Femur (tissue), 1 donor: ENCODE measurements at regions not wholly inside any gene's neighbourhood (a gene's known extent, or its start where the extent isn't known, plus 50 kb on each side); places are given as distances from the start of the nearest gene placed in this dataset.

Source experiments
- DNase-seq: peaks from one replicate; pipeline ENCODE4 v3.0.0-alpha.2; 2017

DNA sequence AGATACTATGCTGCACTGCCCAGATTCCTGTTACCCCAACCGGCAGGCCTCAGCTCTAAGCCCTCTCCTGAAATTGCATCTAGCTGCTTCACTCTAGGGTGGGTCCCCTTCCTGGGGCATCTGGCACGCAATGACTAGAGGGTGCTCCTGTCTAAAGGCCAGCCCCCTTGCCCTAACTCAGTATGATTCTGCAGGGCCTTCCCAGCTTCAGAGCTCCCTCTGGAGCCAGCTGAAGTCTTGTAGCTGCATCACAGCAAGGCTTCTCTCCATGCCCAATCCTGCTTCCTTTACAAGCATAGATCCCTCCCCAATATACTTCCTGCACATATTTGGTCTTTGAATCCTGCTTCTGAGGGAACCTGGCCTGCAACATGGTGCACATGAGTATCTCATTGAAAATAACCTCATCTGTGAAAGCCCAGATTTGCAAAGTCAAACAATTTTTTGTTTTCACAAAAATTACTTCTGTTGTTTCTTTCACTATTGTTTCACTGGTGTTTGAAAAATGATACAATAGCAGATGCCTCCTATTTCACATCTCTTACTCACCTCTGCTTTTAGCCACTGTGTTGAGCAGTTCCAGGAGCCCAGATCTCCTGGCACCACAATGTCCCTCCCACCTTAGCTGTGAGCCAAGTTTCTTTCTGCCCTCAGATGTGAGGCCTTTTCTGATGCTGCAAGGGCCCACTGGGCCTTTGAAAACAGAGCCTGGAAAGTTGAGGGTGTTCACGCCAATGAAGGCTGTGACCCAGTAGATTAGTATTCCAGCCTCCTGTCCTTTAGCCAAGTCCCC lies 169.5 kb upstream of the EGLN3 start:
- DNase-seq: no peak

DNA sequence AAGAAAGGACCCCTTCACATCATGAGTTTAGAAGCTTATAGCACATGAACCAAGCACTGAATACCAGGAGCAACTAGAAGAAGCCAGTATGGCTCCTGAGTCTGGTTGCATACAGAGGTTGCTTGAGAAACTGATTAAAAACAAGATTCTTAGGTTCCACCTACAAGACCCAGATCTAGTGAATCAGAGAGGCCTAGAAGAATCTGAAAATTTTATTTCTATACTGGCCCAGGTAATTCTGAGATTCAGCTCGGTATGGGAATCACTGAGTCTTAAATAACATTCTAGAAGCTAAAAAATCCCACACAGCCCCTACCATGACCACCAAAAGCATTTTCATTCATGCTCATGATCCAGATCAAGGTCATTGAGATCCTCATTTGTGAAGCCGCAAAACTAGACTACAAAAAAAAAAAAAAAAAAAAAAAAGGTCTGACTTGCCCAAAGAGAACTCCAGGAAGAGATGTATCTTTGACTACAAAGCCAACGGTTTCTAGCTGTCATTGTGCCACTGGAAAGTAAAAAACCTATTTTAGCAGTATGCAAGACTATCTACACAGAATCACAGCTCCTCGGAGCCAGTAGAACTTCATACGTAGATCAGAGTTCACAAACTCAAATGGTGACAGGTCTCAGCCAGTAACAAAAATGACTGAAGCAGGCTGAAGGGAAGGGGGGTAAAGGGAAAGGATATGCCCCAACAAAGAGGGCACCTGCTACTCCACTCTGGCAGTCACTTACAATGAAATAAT lies 168.4 kb upstream of the EGLN3 start:
- no peak for DNase-seq

DNA sequence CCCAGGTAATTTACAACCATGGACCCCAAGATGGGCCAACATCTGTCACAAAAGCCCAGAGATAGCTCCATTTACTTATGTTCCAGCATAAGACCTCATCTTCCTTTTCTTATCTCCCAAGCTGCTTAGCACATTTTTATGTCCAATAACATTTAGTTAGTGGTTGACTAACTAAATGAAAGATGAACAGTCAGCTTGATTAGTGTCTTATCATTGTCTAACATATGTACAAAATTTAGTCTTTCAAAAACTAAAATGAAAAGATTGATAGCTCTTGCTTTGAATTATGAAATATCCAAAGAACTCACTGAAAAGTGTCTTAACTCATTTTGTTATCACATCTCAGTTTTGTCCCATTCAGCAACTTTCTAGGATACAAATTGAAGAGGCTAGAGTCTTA lies 163.1 kb upstream of the EGLN3 start:
- no peak for DNase-seq

DNA sequence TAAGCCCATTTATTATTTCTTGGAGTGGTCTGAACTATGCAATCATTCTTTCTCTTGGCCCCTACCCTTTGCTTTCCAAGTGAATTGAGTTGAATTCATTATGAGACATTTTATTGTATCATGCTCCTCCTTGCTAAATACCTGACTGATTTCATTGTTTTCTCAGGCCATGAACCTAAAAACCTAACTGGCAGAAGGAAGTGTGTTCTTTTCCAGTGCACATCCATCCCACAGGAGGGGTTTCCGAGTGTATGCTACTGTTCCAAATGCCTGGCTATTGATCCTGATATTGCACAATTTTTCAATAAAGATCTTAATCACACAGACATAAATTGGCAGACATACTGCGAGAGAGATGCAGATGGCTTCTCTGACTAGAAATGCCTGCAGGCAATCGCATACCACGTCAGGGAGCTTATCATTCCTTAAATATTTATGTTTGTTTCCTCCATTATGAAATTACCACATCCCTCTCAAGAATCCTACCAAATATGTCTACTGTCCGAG lies 162.2 kb upstream of the EGLN3 start:
- no peak for DNase-seq

DNA sequence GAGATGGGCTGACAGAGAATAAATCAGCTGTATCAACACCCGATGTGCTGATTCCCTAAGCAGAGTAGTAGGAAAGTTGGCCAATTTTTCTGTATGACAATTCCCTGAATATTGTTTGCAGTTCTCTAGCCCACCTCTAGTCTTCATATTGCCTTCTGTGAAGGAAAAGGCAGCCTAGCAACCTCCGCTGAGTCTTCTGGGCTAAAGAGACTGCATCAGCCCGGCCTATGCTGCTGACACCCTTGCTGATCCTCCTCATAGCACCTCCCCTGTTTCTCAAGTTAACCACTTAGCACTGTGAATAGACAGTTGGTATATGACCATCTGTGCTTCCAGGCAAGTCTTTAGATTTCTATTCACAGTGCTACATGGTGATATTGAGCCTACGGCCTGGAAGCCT lies 161.1 kb upstream of the EGLN3 start:
- no peak for DNase-seq

DNA sequence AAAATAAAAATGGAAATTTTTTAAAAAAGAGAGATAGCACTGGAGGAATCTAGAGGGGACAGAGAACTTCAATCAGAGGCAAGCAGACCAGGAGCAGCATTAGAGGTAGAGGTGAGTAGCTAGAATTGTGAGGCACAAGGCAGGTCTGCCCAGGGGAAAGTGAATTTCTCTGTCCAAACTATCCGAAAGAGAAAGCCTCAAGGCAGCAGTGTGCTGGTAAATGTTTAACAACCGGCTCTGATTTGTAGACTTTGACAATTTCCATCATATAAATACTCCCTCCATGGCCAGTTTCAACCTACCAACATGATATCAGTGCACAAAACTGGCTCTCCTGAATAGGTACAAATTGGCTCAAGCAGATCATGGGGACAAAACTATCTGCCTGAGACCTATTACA lies 160.6 kb upstream of the EGLN3 start:
- no peak for DNase-seq

DNA sequence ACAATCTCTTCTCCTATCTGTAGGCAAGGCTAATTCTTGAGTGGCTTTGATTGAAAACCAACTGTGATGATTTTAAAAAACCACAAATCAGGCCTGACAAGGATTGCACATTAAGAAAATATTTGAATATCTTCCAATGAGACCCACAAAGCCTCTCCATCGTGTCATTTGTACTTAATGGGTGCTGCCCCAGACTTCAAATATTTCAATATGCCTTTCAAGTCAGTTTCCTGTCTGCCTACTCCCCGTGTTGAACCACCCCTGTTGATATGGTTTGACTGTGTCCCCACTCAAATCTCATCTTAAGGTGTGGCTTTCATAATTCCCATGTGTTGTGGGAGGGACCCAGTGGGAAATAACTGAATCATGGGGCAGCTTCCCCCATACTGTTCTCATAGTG lies 159.7 kb upstream of the EGLN3 start:
- no peak for DNase-seq

DNA sequence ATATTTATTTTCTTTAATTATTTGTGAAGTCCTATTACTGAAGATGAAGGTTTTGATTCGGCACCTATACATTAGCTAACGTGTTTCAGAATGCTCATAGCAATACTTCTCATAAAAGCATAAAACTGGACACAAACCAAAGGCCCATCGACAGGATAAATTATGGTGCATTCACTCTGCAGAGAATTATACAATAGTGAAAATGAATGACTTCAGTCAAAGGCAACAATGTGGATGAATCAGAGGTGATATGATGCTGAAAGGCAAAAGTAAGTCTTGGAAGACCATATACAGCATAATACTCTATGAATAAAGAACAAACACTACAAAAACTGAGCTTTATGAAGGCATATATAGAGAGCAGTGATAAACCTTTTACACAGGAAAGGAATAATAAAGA lies 156.6 kb upstream of the EGLN3 start:
- no peak for DNase-seq

DNA sequence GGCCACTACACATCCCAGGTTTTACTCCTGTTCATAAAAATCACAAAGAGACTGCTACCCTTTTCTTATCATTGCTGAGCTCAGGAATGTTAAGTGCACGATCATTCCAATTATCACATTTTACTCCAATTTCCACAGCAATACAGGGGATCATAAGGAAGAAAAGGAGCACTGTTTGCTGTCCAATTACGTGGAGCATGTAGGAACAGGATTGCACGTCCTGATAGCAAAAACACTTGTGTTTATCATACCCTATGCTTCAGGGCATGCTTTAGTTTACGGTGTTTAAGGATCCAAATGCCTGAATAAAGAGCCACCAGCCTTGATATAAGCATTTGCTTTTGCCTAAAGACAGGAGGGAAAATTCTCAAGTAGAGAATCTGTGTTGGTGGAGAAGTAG lies 155.4 kb upstream of the EGLN3 start:
- no peak for DNase-seq

DNA sequence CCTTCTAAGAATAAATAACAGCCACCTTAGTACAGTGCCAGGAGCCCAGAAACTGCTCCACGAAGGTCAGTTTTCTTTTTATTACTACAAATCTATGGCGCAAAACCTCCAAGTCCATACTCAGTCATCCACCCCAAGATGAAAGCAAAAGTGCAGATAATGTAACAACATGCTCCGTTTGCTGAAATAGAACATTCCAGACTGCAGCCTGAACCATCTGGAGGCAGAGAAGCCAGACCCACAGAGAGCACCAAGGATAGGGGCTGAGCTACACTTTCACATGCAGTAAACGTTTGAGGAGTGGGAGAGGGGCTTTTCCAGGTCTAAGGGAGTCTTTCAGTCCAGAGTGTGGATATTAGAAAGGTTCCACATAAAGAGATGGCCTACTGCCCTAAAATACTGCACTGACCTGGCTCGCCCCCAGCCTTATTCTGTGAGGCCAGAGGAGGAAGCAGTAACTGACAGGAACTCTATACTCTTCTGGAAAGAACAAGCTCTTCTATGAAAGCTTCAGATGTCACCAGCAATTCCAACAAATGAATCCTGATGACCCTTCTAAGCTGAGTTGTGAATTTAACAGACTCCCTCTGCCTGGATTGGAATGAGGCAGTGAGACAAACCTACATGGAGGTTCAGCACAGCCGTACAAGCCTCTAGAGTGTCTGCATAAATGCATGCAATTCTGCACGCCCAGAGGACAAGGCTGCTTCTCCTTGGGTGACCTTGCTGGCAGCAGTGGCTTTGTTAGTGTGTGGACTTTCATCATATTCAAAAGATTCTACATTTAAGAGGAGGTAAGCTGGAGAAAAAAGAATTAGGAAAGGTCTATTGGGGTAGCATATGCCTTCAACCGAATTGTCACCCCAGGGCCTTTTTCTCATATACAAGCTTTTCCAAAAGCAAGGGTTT lies 153.9 kb upstream of the EGLN3 start:
- no peak for DNase-seq

DNA sequence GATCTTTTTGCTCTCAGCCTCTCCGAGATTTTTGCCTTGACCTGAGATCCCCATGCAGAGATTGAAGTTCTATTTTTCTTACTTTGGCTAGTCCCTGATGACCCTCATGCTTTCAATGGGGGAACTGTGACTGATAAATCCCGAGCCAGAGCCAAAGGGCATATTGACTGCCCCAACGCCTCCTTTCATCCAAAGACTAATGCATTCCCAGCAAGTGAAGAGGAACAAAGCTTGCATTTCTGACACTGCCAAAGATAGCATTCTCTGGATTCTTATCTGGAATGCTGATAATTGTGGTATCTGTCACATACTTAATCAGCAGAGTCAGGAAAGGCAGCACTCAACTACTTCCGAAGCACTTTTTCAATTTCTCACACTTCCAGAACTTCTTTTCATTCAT lies 152.3 kb upstream of the EGLN3 start:
- no peak for DNase-seq

DNA sequence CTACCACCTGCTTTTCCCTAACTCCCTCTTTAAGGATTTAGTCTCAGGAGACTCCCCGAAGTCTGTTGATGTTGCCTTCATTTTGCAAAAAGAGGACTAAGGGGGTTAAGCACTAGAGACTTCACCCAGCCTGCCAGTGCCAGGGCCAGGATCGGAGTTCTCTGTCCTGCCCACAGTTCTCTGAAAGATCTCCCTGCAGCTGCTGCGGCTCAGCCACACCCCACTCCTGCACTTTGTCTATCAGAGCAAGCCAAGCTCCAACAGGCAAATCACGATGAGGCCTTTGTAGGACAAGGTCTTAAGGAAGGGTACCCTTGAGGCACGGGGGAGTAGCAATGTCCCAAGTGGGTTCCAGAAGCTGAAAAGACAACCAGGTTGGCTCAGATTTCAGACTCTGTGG lies 148.8 kb upstream of the EGLN3 start:
- no peak for DNase-seq

DNA sequence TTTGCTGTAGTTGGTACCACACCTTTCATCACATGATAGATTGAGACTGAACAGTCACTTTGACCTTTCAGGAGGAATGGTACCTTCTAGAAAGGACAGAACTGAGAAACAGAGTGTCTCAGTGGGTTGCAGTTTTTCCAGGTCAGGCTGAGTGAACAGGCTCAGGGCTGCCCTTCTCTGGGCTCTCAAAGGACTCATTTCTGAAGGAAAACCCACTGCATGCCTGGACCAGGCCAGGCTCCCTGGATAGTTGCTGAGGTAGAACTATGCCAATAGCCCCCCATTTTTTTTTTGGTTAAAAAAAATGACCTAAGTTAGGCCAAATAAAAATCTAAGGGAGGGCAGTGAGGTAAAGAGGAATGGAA lies 148.1 kb upstream of the EGLN3 start:
- no peak for DNase-seq

DNA sequence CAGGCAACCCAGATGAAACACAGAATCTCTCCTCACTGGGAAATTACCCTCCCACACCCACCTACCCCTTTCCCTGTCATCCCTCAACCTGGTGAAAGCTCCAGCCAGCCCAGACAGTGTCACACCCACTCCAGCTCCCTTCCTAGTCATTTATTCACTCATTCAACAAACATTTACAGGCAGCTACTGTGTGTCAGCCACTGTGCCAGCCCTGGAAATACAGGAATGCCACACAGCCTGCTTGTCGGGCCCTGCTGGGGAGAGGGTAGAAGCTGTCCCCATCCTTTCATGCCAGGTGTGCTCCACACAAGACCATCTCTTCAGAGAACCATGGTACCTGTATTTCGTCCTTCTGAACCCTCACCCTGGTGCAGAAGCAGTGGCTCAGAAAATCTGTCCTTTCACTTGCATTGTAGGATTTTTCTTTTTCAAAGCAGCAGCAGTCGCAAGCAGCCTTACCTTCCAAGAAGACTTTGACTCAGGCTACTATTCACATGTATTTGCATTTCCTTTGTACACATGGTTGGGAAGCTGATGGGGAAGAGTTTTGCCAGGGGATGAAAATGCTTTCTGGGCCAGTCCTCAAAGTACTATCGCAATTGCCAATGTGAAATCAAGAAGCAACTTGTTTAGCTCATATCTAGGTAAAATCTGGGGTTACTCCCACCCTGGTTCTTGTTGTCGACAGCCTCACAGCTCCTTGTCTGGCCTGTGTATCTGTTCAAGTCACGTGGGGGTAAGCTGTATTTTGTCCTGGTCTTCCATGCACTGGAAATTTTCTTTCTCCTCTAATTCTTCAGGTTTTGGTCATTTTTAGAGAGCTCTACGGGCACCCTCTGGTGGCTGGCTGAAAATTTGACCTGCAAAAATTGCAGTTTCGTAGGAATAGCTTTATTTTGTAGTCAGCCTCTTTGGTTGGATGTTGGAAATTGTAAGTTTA lies 147.4 kb upstream of the EGLN3 start:
- peak; percentile 67 for DNase-seq

DNA sequence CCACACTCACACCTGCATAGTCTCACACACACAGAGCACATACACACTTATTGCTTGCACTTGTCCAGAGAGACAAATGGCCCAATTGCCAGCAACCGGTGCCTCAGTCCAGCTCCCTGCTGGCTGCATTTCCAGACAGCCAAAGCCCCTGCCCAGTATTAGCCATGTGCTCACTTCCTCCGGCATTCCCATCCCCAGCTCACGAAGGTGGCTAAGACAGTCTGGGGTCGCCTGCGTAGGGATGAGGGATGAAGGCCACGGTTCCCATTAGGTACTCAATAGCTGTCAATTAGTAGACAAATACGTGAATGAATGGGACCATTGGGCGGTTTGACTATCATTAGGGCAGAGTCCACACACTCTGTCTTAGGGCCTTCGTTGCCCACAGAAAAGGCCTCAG lies 146.8 kb upstream of the EGLN3 start:
- no peak for DNase-seq

DNA sequence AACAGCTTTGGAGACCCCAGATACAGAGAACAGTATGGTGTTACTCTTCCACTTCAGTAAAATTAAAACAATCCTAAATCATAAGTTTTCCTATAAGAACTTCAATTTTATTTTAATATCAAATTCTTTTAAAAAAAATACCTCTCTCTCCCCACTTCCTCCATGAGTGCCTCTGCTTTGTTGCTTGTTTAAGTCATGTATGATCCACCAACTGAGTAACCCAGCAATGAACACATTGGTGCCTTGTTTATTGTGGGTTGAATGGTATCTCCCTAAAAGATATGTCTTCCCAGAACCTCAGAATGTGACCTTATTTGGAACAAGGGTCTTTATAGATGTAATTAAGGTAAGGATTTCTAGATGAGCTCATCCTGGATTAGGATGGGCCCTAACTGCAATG lies 143.5 kb upstream of the EGLN3 start:
- no peak for DNase-seq

DNA sequence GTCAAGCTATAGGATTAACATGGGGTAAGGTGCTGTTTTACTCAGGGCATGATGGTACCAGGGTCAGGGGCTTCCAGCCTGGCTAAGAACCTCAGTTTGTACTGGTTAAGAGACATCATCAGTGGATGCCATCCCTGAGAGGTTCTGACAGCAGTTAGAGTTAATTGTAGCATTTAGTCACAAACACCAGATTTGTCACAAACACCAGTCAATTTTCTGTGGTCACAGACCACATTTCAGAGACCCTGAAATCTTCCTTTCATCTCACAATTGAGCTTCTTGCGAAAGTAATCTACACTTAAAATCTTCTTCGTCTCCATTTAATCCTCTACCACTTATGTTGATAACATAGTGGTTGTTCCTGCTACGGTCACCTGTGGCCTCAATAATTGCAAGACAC lies 143.0 kb upstream of the EGLN3 start:
- no peak for DNase-seq

DNA sequence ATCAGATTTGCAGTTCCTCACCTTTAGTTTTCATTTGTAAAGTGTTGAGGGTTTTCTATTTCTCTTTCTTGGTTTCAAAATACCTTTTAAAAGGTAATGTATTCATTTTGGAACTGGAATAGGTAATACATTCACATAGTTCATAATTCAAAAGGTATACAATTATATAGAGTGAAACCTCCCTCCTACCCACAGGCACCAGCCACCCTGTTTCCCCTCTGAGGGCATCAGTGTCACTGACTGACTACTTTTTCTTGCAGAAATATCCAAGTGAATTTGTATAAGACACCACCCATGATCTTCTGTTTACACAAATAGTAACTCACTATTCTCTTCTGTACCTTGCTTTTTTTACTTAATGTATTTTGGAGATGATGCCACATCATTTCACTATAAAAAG lies 139.6 kb upstream of the EGLN3 start:
- no peak for DNase-seq

DNA sequence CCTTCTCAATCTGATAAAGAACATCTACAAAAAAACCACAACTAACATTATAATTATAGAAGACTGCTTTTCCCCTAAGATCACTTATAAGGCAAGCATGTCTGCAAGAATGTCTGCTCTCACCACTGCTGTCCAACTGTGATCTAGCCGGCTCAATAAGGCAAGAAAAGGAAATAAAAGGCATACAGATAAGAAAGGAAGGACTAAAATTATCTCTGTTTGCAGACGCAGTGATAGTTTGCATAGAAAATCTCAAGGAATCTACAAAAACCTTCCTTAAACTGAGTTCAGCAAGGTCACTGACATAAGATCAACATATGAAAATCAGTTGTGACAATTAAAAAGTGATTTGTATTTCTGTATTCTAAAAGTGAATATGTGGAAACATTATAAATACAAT lies 138.0 kb upstream of the EGLN3 start:
- no peak for DNase-seq

DNA sequence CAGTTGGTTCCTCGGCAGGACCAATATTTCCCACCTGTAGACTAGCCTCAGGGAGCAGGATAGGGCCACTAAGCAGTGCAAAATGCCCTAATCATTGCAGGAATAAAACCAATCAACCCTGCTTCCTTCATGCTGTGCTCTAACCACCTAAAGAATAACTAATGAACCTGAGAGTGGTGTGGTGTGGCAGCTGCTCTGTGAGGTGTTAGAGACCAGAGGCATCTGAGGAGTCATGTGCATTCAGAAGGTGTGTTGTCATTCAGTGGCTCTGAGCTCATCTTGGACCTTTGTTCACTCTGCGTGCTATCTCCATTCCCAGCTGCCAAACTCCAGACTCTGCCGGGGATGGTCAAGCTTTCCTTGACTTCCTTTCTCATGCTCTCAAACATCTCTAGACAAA lies 136.7 kb upstream of the EGLN3 start:
- no peak for DNase-seq

DNA sequence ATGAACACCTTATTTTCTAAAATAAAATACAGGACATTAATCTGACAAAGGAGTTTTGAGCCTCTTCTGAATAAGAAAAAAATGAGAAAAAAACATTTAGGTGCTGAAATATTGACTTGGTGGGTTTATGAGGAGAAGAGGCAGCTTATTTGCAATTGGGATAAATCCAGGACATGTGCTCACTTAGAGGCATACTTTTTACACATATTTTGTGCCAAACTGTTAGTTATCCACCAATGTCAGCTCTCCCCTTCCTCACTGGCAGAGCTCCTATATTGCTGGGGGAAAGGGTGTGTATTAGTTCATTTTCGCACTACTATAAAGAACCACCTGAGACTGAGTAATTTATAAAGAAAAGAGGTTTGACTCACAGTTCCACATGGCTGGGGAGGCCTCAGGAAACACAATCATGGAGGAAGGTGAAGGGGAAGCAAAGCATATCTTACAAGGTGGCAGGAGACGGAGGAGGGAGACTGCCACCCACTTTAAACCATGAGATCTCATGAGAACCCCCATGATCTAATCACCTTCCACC lies 135.4 kb upstream of the EGLN3 start:
- DNase-seq: no peak

DNA sequence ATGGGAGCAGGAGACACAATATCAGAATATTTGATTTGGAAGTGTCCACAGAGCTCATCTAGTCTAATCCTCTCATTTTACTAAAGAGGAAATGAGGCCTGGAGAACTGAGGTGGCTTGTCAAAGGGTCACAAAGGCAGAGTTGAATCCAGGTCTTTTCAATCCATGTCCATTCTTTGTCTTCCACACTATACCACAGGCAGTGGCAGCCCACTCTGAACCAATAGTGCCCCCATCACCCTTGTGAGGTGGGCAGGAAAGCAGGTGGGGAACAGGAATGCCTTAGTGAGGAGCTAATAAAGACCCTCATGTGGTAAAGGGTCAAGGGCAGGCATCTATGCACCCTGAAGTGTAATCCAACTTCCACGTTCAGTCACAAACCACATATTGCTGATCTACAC lies 134.8 kb upstream of the EGLN3 start:
- no peak for DNase-seq
